ENCODE measurements at regions not wholly inside any gene's neighbourhood (a gene's known extent, or its start where the extent isn't known, plus 50 kb on each side); places are given as distances from the start of the nearest gene placed in this dataset.

DNA sequence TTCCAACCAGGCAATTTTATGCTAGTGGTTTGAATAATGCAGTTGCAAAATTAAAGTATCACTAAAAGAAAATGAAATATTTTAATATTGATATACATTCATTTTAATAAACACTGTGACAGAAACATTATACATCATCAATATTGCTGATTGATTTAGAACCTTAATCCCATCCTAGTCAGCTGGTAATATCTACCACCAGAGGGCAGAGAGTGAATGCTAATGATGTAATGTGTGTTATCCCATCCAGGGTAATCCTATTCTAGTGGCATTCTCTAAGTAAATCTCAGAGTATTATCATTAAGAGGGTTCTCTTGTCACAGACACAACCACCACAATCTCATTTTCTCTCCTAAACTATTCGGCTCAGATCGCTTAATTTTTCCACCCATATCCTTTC is 477.4 kb downstream of the CPS1 start:
- intact Hi-C loops (cut with DNase I), result loop anchor here in 1 of 2 donors (2.0 kb wide), 1 partner anchor 371 kb away; no protein-coding TSS in a partner anchor
- ATAC-seq (no peak), DNase-seq (no peak)

DNA sequence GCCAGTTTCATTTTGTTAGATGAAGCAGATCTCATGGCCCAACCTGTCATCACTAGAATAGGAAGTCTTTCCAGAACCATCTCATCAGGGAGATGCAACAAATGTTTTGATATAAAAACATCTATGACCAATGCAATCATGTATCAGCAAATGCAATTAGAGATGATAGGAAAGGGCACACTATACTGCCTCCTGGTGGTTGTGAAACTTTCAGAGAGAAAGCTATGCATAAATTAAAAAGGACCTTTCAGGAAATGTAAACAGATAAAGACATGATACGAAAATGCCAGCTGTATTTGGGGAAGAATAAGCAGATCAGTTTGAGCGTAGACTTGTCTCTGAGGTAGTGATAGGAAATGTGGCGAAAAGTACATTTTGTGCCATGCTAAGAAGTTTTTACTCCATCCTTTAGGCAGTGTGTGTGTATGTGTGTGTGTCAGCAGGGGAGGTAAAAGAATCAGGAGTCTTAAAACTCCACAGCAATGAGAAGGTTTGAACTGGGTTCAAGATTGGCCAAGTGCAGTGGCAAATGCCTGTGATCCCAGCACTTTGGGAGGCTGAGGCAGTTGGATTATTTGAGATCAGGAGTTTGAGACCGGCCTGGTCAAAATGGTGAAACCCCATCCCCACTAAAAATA is 479.3 kb downstream of the CPS1 start:
- intact Hi-C loops (cut with DNase I), result loop anchor here in 1 of 2 donors (2.0 kb wide), 1 partner anchor 373 kb away; no protein-coding TSS in a partner anchor
- no peak for ATAC-seq
- DNase-seq, result no peak

DNA sequence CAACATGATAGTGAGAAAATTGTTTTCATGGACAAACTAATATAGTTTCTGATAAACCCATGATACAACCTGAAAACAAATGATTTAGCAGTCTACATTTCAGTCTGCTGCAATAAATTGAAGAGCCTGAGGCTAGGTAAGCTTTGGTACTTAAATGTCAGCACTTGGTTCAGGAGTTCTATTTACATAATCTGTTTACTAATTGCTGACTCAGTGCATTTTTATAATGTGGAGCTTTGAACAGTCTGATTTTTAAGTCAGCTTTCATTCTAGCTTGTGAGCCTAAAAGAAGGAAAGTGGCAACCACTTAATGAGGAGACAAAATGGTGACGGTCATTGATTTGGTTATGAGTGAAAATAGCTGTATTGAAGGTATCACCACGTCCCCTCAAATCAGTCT is 488.6 kb downstream of the CPS1 start:
- no peak for DNase-seq
- intact Hi-C loops (cut with DNase I), result no loop called here
- ATAC-seq, result no peak

DNA sequence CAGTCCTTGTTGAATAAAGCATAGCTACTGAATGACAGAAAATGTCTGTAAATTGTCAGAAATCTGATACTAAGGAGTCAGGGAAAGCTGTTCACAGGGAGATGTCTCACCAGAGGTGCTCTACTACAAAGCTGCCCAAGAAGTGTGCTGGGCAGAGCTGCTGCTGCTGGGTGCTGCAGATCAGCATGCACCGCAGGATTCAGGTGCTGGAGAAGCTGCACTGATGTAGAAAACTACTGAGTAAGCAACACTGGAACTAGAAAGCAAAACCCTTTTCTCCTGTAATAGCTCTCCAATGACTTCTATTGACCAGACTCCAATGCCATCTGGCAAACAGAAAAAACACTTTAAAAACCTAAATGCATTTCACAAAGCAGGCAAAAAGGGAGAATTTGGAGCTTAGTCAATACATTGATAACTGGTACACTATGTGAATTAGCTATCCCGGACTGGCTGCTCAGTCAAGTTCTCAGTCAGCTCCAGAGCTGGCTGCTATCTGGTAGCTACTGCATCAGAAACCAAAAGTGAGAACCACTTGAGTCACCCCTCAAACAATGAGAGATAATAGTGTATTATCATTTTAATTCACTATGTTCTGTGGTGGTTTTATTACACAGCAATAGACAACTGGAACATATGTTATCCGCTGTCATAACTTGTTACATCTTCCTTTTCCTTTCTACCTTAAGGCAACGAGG is 493.1 kb downstream of the CPS1 start:
- intact Hi-C loops (cut with DNase I), result no loop called here
- ATAC-seq (no peak), DNase-seq (no peak)

DNA sequence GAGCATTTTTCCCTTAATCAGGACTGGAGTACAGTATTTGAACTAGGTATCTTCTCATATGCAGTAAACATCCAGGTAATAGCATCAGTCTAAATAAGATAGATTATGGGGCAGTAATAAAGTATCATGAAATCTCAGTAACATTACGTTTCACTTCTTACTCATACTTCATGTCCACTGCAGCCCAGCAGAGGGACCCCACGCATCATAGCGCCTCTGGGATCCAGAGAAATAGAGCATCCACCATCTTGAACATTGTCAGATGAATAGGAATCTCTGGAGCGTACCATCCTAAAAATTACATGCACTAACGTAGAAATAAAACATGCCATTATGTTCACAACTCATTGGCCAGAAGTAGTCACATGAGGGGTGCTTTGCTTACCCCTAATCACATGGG is 499.0 kb downstream of the CPS1 start:
- ATAC-seq (no peak), DNase-seq (no peak)
- intact Hi-C loops (cut with DNase I), result no loop called here

DNA sequence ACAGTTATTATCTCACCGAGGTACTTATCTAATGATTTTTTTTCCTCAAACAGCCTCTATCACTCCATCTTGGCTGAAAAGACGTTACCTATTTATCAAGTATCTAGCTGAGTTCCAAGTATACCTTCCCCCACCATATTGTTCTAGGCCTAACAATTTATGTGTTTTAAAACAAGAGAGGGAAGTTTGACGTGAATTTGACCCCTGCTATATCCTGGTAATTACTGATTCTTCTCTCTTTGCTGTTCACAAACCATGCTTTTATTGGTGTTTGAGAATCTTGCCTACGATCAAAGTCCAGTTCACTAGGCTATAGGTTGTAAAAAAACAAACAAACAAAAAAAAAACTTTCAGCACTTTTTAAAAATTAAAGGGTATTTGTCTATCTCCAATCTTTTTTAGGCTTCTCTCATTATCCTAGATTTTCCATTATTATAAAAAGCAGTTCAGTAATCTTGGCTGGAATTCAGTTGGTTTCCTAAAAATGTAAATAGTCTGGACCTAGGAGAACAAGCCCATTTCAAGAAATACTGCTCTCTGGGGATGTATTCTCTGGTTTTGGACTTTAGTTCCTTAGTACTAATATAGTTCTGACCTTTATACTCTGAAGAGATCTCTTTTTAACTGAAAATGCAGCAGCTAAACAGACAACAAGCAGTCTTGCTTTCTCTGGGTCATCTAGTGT is 505.4 kb downstream of the CPS1 start:
- intact Hi-C loops (cut with DNase I), result no loop called here
- ATAC-seq (no peak), DNase-seq (no peak)

DNA sequence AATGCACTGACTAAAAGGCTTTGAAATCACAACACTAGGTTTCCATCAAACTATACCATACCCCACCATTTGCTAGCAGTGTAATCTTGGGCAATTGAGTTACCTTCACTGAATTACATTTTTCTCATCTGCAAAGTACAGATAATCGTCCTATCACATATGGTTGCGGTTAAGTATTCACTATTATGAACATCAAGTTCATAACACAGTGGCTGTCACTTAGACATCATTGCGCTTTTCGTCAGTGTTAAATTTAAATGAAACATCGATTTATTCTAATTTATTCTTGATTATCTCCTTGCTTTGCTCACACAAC is 505.9 kb downstream of the CPS1 start:
- DNase-seq (no peak), ATAC-seq (no peak)
- intact Hi-C loops (cut with DNase I), result no loop called here

DNA sequence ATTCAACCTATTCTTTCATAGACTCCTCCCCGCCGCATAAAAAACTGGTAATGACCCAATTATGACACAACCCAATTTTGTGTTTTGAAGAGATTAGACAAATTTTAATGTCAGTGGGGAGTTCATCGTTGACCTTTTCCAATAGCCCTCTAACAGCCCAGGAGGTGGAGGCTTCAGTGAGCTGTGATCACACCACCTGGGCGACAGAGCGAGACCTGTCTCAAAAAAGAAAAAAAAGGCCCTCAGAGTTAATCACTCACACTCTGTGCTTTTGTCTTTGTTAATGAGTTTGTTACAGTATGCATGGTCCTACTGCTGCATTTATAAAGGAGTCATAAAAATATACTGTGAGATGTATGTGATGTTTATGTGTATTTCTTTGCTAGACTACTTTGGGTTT is 510.6 kb downstream of the CPS1 start:
- intact Hi-C loops (cut with DNase I), result no loop called here
- DNase-seq (no peak), ATAC-seq (no peak)

DNA sequence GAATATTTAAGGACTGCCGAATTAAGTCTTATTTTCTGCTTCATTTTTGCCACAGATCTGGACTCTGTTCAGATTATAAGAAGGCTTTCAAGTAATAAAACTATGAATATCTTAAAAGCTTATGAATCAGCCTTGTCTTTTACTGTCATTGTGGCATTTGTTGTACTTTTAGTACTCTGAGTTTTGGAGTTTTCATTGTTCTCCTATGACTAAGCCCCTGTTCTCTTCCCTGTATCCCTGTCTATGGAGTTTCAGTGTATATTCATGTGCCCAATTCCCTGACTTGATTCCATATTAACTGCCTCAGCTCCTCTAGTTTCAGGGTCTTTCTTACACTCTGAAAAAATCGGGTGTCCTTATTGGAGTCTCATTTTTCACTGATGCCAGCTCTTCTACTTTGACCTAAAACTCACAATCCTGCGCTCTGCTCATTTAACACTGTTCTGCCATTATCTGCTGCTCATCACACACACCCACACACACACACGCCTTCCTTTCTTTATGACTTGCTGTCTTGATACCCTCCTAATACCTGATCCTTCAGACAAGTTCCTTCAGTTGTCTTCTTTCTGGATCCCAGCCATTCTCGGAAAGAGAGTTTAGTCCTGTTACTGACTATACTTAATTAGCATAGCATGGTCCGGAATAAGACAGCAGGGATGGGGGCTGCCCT is 511.8 kb downstream of the CPS1 start:
- intact Hi-C loops (cut with DNase I), result no loop called here
- DNase-seq (no peak), ATAC-seq (no peak)

DNA sequence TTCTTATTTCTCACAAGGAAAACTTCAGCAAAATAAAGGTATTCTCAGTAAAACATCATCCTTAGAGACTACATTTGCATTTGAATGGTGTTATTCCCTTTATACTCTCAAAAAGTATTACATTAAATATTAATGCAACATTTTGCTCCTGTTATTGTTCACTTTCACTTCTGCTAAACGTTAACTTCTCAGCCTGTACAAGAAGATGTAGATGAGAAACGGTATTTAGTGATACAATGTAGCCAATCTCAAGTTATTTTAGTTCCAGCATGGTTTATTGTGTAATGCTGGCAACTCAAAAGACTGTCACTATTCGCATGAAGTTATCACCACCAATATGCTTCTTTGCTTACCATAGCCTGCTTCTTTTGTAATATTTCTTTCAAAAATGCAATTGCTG is 514.1 kb downstream of the CPS1 start:
- intact Hi-C loops (cut with DNase I), result no loop called here
- ATAC-seq, result no peak

DNA sequence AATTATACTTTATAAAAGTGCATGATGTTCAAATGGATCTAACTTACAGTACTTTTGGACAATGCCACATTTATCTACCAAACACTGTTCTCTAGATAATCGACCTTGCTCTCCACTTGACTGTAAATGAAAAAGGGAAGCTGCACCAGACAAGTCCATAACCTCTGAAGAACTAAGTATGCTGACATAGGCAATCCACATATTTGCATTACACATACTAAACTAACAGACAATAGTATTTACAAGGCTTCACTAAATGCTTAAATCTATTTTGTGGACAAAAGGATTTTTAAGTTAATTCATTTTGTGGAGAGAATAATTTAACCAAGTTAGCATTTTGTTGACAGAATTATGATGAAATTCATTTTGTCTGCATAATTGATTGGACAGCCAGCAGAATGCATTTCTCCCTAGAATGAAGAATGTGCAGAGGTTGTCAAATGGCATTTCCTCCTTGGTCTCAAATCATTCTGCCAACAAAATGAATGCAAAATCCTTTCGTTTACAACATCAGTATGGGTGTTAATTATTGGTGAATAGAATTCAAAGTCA is 520.9 kb downstream of the CPS1 start:
- ATAC-seq, result no peak
- intact Hi-C loops (cut with DNase I), result no loop called here
- no peak for DNase-seq

More for the DNA sequence above, 514.1 kb downstream of the CPS1 start:
- DNase-seq, result no peak

DNA sequence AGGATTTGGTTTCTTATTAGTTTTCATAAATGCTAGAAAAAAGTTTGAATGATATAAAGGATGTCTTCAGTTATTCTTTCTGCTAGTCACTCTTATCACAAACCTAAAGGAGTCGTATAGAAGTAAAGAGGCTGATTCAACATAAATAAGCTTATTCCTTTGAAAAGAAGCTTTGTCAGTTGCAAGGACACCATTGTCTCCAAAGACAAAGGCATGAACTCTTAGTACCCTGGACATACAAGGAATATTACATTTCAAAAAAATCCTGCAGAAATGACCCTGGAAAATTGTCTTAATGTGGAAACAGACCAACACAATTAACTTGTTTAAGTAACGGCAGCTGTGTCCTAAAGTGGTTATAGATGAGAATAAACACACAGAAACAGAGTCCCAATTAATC is 528.0 kb downstream of the CPS1 start:
- intact Hi-C loops (cut with DNase I), result no loop called here
- ATAC-seq (no peak), DNase-seq (no peak)

DNA sequence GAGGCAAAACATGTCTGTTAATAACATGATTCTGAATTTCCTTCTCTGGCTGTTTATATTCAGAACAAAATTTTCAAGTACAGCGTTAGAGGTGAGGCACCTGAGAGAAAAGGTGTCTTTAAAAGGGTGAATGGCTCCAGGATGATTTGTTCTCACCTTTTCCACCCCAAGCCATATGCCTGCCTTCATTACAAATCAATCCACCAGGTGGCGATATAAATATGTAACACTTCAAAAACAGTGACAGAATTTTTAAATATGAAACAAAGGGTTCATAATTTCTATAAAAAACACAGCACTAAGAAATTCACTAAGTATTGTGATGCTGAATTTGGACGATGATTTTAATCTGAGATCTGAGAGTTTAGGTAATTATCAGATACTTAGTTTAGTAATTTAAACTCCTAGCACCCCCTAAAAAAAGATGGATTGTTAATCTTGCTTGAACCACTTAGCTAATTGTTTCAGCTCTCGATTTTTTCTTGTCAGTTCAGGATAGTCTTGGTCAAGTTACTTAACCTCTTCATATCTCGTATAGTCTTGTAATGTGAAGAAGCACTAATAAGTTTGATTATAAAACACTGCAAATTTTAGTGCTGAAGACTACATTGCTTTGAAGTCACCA is 528.8 kb downstream of the CPS1 start:
- no peak for ATAC-seq
- intact Hi-C loops (cut with DNase I), result loop anchor here in 1 of 2 donors (5.0 kb wide), 1 partner anchor 1482 kb away; no protein-coding TSS in a partner anchor

DNA sequence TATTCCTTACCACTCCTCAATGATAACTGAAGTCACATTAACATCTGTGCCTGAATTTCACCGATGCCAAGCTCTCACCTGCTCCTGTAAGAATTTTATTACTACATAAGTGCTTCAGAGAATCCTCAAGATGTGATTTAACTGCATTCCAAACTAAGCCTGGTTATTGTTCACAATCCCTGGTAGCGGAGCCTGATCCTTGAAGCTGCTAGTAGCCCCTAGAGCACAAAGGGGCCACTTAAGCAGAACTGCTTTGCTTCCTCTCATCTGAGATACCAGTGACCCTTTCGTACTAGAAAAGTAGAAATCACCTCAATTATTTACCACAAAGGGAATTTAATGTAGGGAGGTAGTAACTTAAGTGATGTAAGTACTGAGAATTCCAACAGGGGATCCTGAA is 529.6 kb downstream of the CPS1 start:
- intact Hi-C loops (cut with DNase I), result loop anchor here in 1 of 2 donors (5.0 kb wide), 1 partner anchor 1481 kb away; no protein-coding TSS in a partner anchor
- DNase-seq (no peak), ATAC-seq (no peak)

More for the DNA sequence above, 528.8 kb downstream of the CPS1 start:
- DNase-seq, result no peak

DNA sequence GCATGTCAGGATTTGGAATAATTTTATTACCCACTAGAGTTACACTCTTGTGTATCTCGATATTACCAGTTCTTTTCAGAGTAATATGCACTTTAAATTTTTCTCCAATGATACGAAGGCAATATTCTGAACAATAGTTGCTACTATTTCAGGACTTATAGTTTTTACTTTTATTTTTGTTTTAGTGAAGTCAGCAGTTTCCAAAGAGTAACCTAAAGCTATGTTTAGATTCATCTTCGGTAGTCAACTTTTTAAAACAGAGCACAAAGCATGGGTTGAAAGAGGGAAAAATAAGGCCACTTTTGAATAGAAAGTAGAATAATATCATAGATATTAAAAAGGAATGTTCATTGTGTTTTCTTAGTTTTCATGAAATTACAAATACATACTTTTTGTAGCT is 532.7 kb downstream of the CPS1 start:
- intact Hi-C loops (cut with DNase I), result loop anchor here in 1 of 2 donors (5.0 kb wide), 1 partner anchor 1478 kb away; no protein-coding TSS in a partner anchor
- ATAC-seq (no peak), DNase-seq (no peak)

DNA sequence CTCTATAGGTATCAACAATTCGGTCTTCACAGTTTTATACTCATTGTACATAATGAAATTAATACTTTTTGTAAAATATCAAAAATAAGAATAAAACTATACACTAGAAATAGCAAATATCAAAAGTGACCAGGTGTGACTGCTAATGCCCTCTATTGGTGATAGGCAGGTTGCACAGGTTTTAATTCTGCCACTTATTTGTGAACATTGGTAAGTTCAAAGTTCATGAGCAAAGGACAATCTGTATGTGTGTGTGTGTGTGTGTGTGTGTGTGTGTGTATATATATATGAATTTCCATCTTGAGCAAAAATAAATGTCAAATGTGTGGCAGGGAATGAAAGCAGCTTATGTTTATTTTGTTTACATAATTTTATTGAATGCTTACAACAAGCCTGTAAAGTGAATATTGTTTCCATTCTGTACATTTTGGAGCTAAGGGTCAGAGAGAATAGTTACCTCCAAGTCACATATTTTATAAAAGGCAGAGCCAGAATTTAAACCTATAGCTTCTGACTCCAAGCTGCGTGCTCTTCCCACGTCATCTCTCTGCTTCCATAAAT is 537.4 kb downstream of the CPS1 start:
- intact Hi-C loops (cut with DNase I), result no loop called here
- ATAC-seq, result no peak

DNA sequence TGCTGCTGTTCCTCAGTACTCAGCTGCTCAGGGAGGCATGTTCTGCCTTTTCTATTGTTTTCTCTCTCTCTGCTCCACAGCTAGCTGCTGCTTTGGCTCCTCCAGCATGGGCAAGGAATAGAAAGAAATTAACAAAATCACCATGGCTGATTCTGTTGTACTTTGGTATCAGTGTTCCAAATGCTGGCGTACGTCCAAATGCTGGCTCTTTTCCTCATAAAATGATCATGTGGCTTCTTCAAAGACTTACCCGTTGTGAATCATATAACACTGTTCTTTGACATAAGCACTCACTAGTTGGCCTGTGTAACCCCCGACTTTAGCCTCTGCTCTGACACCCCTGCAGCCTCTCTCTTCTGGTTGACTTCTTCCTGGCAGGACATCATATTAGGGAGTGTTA is 547.6 kb downstream of the CPS1 start:
- intact Hi-C loops (cut with DNase I), result no loop called here
- DNase-seq, result no peak
- ATAC-seq, result no peak

More for the DNA sequence above, 537.4 kb downstream of the CPS1 start:
- no peak for DNase-seq

DNA sequence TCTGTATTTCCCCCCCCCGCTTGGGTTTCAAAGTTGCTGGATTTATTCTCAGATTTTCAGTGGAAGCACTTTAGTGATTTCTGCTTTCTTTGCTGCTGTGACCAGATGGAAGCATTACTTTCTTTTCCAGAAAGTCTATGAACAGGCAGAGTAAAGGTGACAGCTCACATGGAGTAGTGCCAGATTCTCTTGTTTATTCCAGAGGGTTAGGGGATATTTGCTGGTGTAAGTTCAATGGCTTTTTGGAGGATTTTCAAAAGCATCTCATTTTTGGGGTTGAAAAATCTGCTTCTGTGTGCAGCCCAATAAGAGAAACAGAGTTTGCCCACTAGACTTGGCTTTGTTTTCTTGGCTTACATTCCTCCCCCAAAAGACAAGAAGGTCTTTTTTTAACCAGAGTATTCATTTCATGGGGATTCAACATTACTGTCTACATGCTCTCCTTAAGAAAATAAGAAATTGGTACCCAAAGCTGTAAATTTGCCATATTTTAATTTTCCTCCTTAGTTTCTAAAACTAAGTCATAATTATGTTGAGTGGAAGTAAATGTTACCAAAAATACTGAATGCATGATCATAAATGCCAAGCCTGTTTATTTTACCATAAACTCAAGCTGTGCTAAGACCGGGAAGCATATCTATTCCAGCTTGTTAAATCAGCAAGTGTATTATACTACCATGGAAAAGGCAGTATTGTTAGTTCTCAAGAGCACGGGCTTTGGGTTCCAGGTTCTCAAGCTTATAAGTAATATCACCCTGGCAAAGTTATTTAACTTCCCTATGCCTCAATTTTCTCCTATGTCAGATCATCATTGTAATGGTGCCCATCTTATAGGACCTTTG is 557.2 kb downstream of the CPS1 start:
- intact Hi-C loops (cut with DNase I), result no loop called here
- DNase-seq (no peak), ATAC-seq (no peak)
